ENCODE measurements at regions not wholly inside any gene's neighbourhood (a gene's known extent, or its start where the extent isn't known, plus 50 kb on each side); places are given as distances from the start of the nearest gene placed in this dataset.

DNA sequence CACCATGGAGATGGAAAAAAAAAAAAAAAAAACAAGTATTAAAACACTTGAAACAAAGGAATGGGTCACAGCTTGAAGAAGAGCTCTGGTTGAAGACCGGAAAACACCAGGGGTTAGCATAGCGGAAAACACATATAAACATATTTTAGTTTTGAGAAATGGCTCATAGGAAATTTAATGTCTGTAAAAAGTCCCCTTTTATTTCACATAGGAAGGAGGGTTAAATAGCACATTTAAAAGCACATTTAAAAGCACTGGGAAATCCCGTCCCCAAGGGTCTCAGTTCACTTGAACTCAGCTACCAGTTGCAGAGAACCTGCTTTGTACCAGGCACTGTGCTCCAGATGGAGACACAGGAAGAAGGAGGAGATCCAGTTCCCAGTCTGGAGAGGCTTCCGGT, 65.5 kb downstream of the KCNE4 start:
- Mint-ChIP-seq H3K27ac (ENCODE audit: unreplicated experiment) (no peak overlapping the region), H3K36me3 (ENCODE audit: insufficient read depth, unreplicated experiment) (no peaks in the 10 kb centered on the region), H3K9me3 (ENCODE audit: unreplicated experiment) (no peaks in the 10 kb centered on the region), H3K27me3 (ENCODE audit: insufficient read depth, unreplicated experiment) (peaks cover 11% of the 10 kb centered on the region), H3K4me1 (ENCODE audit: low read depth, unreplicated experiment) (no peaks in the 10 kb centered on the region), H3K4me3 (ENCODE audit: unreplicated experiment) (no peak overlapping the region)
- Histone ChIP-seq H3K4me1 (no peaks in the 10 kb centered on the region), H3K27me3 (replicated peaks; ENCODE audit: control insufficient read depth, insufficient read depth, low read length) (no peaks in the 10 kb centered on the region; the same call in 1 of the 2 replicates), H3K36me3 (ENCODE audit: control insufficient read depth, insufficient read depth, low read length) (no peaks in the 10 kb centered on the region), H3K9me3 (no peaks in the 10 kb centered on the region), H3K4me3 (ENCODE audit: low read depth, low read length) (no peak overlapping the region)
- intact Hi-C loops (cut with micrococcal nuclease; ENCODE audit: unreplicated experiment): no loop called here
- ChIA-PET POLR2A (no interaction called here), CTCF (no interaction called here)
- TF ChIP-seq, protein P1, sequence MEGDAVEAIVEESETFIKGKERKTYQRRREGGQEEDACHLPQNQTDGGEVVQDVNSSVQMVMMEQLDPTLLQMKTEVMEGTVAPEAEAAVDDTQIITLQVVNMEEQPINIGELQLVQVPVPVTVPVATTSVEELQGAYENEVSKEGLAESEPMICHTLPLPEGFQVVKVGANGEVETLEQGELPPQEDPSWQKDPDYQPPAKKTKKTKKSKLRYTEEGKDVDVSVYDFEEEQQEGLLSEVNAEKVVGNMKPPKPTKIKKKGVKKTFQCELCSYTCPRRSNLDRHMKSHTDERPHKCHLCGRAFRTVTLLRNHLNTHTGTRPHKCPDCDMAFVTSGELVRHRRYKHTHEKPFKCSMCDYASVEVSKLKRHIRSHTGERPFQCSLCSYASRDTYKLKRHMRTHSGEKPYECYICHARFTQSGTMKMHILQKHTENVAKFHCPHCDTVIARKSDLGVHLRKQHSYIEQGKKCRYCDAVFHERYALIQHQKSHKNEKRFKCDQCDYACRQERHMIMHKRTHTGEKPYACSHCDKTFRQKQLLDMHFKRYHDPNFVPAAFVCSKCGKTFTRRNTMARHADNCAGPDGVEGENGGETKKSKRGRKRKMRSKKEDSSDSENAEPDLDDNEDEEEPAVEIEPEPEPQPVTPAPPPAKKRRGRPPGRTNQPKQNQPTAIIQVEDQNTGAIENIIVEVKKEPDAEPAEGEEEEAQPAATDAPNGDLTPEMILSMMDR (IDR thresholded peaks at IDR 0.05; ENCODE audit: insufficient read depth in 1 of 2, low read depth in 1 of 2, low read length in 1 of 2, severe bottlenecking in 1 of 2, unreplicated experiment in 1 of 2): no peak
- BruUV-seq (replicated peaks): no TSS peak
- DNase-seq: no peak

- H3K36me3 Mint-ChIP-seq (ENCODE audit: insufficient read depth, unreplicated experiment): no peaks in the 10 kb centered on the region
- H3K27me3 Mint-ChIP-seq (ENCODE audit: insufficient read depth, unreplicated experiment): peaks cover 11% of the 10 kb centered on the region
- no peaks in the 10 kb centered on the region for H3K9me3 ChIP-seq
- no peaks in the 10 kb centered on the region for H3K36me3 ChIP-seq (ENCODE audit: control insufficient read depth, insufficient read depth, low read length)
- H3K4me1 ChIP-seq: no peaks in the 10 kb centered on the region
- no peaks in the 10 kb centered on the region; the same call in 1 of the 2 replicates for H3K27me3 ChIP-seq (replicated peaks; ENCODE audit: control insufficient read depth, insufficient read depth, low read length)
- ChIA-PET CTCF (no interaction called here), POLR2A (no interaction called here)
- H3K27ac Mint-ChIP-seq (ENCODE audit: unreplicated experiment): no peak overlapping the region
- H3K4me3 Mint-ChIP-seq (ENCODE audit: unreplicated experiment): no peak overlapping the region
- intact Hi-C loops (cut with micrococcal nuclease; ENCODE audit: unreplicated experiment): no loop called here
- H3K4me1 Mint-ChIP-seq (ENCODE audit: low read depth, unreplicated experiment): no peaks in the 10 kb centered on the region
- TF ChIP-seq, protein P1 (IDR thresholded peaks at IDR 0.05; ENCODE audit: insufficient read depth in 1 of 2, low read depth in 1 of 2, low read length in 1 of 2, severe bottlenecking in 1 of 2, unreplicated experiment in 1 of 2): no peak
- H3K9me3 Mint-ChIP-seq (ENCODE audit: unreplicated experiment): no peaks in the 10 kb centered on the region
- H3K4me3 ChIP-seq (ENCODE audit: low read depth, low read length): no peak overlapping the region
- no TSS peak for BruUV-seq (replicated peaks)
- no peak for DNase-seq
Observed at GRCh38 chr2:223121283-223121682, 69.3 kb downstream of the KCNE4 start.

DNA sequence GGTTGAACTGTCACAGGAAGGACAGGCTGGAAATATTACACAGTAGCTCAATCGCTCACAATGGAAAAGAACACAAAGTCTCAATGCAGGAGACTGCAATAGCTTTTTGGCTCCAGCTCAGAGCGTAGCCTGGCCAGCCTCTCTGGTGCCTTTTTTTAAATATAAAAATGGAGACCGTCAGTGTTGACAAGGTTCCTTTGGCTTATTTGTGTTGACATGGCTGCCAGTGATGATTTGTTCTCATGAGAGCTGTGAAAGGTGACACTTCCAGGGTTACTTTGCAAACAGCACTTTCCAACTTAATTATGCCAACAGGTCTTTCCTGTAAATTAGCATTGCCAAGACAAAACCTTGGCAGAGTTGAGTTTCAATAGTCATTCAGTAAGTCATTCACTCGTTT, 70.8 kb downstream of the KCNE4 start:
- H3K4me3 Mint-ChIP-seq (ENCODE audit: unreplicated experiment): no peak overlapping the region
- H3K9me3 Mint-ChIP-seq (ENCODE audit: unreplicated experiment): no peaks in the 10 kb centered on the region
- Histone ChIP-seq H3K4me1 (no peaks in the 10 kb centered on the region), H3K9me3 (no peaks in the 10 kb centered on the region), H3K27me3 (replicated peaks; ENCODE audit: control insufficient read depth, insufficient read depth, low read length) (no peaks in the 10 kb centered on the region; the same call in 1 of the 2 replicates), H3K36me3 (ENCODE audit: control insufficient read depth, insufficient read depth, low read length) (no peaks in the 10 kb centered on the region), H3K4me3 (ENCODE audit: low read depth, low read length) (no peak overlapping the region)
- CTCF ChIA-PET: no interaction called here
- BruUV-seq (replicated peaks): no TSS peak
- H3K36me3 Mint-ChIP-seq (ENCODE audit: insufficient read depth, unreplicated experiment): no peaks in the 10 kb centered on the region
- peaks cover 12% of the 10 kb centered on the region for H3K27me3 Mint-ChIP-seq (ENCODE audit: insufficient read depth, unreplicated experiment)
- POLR2A ChIA-PET: no interaction called here
- no peak for DNase-seq
- intact Hi-C loops (cut with micrococcal nuclease; ENCODE audit: unreplicated experiment): no loop called here
- H3K27ac Mint-ChIP-seq (ENCODE audit: unreplicated experiment): no peak overlapping the region
- TF ChIP-seq, protein P1 (IDR thresholded peaks at IDR 0.05; ENCODE audit: insufficient read depth in 1 of 2, low read depth in 1 of 2, low read length in 1 of 2, severe bottlenecking in 1 of 2, unreplicated experiment in 1 of 2): no peak
- no peaks in the 10 kb centered on the region for H3K4me1 Mint-ChIP-seq (ENCODE audit: low read depth, unreplicated experiment)

Data from Caco-2 (cell line).